ENCODE measurements at regions not wholly inside any gene's neighbourhood (a gene's known extent, or its start where the extent isn't known, plus 50 kb on each side); places are given as distances from the start of the nearest gene placed in this dataset.
"Not testable (repeated sequence)": the region's sequence is repeated elsewhere in the genome, so short reads cannot be mapped to it uniquely, and the experiment has no call there.

DNA sequence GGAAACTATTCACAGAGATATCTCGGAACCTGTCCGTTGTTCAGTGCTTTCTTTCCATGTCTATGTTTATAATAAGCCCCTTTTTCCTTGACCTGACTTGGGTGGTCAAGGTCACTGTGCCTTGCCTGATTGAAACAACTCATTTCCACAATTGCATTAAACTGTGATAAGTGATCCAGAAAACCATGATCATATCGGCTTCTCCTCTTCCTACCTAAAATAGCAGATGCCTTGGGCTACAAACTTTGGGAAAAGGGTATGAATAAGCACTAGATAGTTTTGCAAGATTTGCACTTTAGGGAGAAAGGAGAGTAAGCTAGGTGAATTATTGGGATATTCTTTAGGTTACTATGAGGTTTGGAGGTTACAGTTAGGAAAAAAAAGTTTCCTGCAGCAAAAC is 115.2 kb downstream of the KBTBD2 start:
- not testable (repeated sequence) for H3K9me3 Mint-ChIP-seq; H3K4me3 Mint-ChIP-seq; ATAC-seq; DNase-seq; H3K36me3 Mint-ChIP-seq (ENCODE audit: insufficient read depth); H3K4me1 Mint-ChIP-seq (ENCODE audit: low read depth)
- peaks cover 13% of the 10 kb centered on the region for H3K27me3 Mint-ChIP-seq (ENCODE audit: low read depth)

DNA sequence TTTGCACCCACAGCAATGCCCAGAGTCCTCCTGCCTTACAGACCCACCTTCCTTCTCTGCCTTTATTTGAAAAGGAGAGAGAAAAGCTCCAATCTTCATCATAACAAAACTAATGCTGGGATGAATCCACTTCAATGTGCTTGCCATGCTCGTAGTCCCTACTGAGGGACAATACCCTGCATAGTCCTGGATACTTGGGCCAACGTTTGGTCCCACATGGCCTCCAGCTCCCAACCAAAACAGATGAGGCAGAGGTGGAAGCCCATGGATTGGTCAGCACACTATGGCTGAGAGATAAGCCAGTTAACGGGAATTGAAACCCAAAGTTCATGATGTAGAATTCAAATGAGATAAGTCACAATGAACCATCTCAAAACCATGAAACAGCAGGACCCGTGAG is 115.8 kb downstream of the KBTBD2 start:
- H3K4me3 Mint-ChIP-seq; ATAC-seq; H3K4me1 Mint-ChIP-seq (ENCODE audit: low read depth); H3K9me3 Mint-ChIP-seq; H3K36me3 Mint-ChIP-seq (ENCODE audit: insufficient read depth); DNase-seq: not testable (repeated sequence)
- H3K27me3 Mint-ChIP-seq (ENCODE audit: low read depth) = peaks cover 13% of the 10 kb centered on the region

DNA sequence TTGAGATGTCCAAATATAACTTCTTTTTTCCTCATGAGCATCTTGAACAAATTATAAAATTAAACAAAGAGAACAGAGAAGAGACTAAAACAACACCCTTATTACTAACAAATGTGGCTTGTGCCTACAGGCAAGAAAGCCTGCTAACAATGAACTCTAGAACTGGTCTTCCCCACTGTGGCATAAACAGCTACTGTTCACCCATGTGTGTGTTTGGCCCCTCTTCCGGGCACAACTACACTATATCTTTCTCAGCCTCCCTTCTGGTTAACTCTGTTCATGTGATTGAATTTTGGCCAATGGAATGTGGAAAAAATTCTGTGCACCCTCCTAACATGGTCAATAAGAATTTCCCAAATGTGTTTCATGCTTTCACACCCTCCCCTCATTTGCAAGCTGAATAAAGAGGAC is 117.0 kb downstream of the KBTBD2 start:
- Mint-ChIP-seq H3K4me3 (no peak overlapping the region), H3K27me3 (ENCODE audit: low read depth) (peaks cover 13% of the 10 kb centered on the region), H3K9me3 (no peaks in the 10 kb centered on the region), H3K4me1 (ENCODE audit: low read depth) (no peaks in the 10 kb centered on the region), H3K36me3 (ENCODE audit: insufficient read depth) (no peaks in the 10 kb centered on the region)
- DNase-seq (no peak), ATAC-seq (no peak)

DNA sequence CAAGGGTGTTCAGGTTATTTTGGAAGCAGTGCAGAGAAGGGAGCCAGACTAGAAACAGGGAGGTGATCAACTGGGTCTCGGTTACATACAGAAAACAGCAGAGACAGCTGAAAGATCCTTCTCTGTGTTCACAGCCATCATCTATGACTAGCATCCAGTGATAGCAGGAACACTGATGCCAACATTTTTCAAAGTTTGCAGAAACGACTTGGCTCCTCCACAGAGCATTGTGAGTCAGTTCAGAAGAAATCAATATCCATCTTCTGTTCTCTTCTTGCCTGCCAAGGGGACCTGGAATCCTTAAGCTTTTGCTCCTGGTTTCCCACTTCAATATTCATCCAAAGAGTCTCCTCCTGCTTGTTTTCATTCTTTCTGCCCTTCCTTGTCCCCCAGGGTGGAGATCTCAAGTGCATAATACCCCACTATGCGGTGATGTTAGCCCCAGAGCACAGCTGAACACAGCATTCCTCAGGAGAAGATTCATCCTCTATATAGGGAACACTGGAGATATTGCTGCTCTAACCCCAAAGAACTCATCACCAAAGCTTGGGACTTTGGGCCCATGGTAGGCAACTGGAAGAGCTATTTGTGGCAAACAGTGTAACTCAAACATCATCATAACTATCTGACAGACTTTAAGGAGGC is 122.6 kb downstream of the KBTBD2 start:
- ATAC-seq, H3K4me3 Mint-ChIP-seq, DNase-seq: not testable (repeated sequence)

DNA sequence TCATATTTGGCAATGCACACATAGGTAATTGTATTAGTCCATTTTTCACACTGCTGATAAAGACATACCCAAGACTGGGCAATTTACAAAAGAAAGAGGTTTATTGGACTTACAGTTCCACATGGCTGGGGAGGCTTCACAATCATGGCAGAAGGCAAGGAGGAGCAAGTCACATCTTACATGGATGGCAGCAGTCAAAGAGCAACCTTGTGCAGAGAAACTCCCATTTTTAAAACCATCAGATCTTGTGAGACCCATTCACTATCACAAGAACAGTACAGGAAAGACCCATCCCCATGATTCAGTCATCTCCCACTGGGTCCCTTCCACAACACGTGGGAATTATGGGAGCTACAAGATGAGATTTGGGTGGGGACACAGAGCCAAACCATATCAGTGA is 123.2 kb downstream of the KBTBD2 start:
- not testable (repeated sequence) for H3K4me1 Mint-ChIP-seq (ENCODE audit: low read depth); H3K36me3 Mint-ChIP-seq (ENCODE audit: insufficient read depth); DNase-seq; H3K9me3 Mint-ChIP-seq; ATAC-seq; H3K4me3 Mint-ChIP-seq
- H3K27me3 Mint-ChIP-seq (ENCODE audit: low read depth) = peaks cover 32% of the 10 kb centered on the region

More for the DNA sequence above, 122.6 kb downstream of the KBTBD2 start:
- peaks cover 26% of the 10 kb centered on the region for H3K27me3 Mint-ChIP-seq (ENCODE audit: low read depth)
- not testable (repeated sequence) for H3K36me3 Mint-ChIP-seq (ENCODE audit: insufficient read depth); H3K4me1 Mint-ChIP-seq (ENCODE audit: low read depth); H3K9me3 Mint-ChIP-seq

DNA sequence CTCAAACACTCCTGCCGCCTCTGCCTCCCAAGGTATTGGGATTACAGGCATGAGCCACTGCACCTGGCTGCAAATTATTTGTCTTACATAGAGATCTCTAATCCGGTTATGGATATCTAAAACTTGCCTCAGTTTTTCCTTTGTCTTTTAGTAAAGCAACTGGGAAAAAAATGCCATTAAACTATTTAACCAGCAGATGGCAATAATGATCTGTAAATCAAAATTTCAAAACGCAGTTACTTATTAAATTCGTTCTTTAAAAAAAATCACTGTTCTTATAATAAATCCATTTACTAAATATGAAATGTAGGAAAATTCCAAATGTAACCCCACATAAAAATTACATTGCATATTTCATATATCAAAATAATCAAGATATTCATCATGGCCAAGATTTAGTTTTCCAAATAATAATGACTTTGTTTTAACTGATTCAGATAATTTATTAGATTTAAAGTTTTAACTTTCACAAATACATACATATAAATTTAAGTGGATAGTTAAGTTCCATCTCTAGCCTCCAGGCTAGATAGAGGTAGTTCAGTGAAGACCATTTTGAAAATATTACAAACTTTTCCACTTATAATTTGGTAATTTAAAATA is 125.8 kb downstream of the KBTBD2 start:
- H3K4me1 Mint-ChIP-seq (ENCODE audit: low read depth); ATAC-seq; H3K9me3 Mint-ChIP-seq; H3K4me3 Mint-ChIP-seq; DNase-seq; H3K36me3 Mint-ChIP-seq (ENCODE audit: insufficient read depth): not testable (repeated sequence)
- peaks cover 48% of the 10 kb centered on the region for H3K27me3 Mint-ChIP-seq (ENCODE audit: low read depth)

DNA sequence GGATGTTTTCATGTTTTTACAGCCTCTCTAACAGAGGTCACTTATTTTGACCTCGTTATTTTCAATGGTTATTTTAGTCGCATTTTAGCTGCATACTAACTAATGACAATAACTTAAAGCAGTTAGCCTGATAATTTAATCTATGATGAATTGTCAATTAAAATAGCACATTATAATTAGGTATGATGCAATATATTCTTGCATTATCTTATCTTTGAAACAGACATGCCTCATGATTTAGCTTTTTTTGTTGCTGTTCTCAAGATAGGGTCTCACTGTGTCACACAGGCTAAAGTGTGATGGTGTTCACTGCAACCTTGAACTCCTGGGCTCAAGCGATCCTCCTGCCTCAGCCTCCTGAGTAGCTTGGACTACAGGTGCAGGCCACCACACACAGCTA is 126.4 kb downstream of the KBTBD2 start:
- H3K4me1 Mint-ChIP-seq (ENCODE audit: low read depth) = peaks cover 9% of the 10 kb centered on the region

DNA sequence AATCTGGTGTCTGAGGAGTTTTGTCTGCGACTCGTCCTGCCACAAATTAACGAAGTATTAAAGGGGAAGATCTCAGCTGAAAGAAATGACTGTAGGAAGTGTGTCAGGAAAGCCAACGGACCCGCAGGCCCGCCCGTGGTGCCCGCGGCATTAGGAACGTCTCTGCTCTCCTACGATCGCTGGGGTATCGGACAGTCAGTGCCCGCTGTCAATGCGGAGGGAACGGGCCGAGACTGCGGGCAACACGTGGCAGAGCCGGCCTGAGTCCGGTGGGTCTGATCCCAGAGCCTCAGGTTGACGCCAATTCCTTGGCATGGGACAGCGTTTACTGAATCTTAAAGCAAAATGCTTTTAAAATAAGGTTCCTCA is 128.7 kb downstream of the KBTBD2 start:
- no peaks in the 10 kb centered on the region for H3K9me3 Mint-ChIP-seq
- peaks cover 9% of the 10 kb centered on the region for H3K4me1 Mint-ChIP-seq (ENCODE audit: low read depth)
- no peaks in the 10 kb centered on the region for H3K36me3 Mint-ChIP-seq (ENCODE audit: insufficient read depth)

More for the DNA sequence above, 126.4 kb downstream of the KBTBD2 start:
- DNase-seq (no peak), ATAC-seq (no peak)
- Mint-ChIP-seq H3K9me3 (peaks cover 6% of the 10 kb centered on the region), H3K36me3 (ENCODE audit: insufficient read depth) (no peaks in the 10 kb centered on the region), H3K4me3 (no peak overlapping the region), H3K27me3 (ENCODE audit: low read depth) (peaks cover 50% of the 10 kb centered on the region)

DNA sequence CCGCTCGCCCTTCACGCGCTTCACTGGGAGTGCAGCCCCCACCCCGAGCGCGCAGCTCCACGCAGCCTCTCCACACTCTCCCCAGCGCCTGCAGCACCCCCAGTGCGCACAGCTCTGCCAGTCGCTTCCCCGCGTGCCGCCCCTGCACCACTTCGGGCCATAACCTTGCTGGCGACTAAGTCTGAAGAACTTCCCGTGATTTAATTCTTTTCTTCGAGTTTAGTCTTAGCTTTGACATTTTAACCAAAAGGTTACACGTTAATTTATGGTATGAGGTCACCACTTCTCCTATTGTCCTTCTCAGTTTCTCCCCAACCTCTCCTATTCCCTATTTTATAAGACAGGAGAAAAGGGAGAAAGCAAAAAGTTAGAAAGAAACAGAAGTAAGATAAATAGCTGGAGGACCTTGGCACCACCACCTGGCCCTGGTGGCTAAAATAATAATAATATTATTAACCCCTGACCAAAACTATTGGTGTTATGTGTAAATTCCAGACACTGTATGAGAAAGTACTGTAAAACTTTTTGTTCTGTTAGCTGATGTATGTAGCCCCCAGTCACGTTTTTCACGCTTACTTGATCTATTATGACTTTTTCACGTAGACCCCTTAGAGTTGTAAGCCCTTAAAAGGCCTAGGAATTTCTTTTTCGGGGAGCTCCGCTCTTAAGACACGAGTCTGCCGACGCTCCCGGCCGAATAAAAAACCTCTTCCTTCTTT is 129.2 kb downstream of the KBTBD2 start:
- H3K4me1 Mint-ChIP-seq (ENCODE audit: low read depth); H3K4me3 Mint-ChIP-seq: not testable (repeated sequence)

More for the DNA sequence above, 128.7 kb downstream of the KBTBD2 start:
- ATAC-seq = no peak
- H3K4me3 Mint-ChIP-seq = no peak overlapping the region
- DNase-seq = no peak
- peaks cover 54% of the 10 kb centered on the region for H3K27me3 Mint-ChIP-seq (ENCODE audit: low read depth)

DNA sequence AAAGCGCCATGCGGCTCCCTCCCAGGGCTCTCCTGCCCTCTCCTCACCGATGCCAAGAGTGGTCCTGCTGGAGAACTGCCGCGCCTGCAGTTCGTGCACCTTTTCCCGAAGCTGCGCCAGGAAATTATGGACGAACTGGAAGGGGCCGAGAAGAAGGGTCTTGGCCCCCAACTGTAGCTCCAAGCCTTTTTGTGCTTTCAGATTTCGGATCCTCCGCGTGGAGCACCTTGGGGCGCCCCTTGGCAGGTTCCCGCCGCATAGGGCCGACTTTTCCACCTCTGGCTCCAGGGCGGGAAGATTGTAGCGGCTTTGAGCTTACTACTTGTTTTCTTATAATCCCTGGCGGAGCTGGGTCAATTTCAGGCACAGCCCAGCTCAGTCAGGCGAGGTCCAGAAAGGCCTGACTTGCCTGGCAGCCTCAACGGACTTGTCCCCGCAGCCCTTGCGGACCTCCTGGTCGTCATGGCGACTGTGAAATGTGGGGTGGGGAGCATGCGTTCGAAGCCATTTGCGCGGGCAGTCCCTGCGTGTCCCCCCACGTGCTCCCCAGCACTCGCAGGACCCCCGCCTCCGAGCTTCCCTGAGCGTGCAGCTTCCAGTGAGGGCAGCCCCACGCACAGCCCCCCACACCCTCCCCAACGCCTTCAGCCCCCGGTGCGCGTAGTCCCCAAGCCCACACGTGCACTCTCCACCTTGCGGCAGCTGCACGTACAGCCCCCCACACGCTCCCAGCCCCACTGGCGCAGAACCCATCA is 129.9 kb downstream of the KBTBD2 start:
- DNase-seq (no peak), ATAC-seq (peak; percentile 18 to 28)
- Mint-ChIP-seq H3K27me3 (ENCODE audit: low read depth) (peaks cover 52% of the 10 kb centered on the region), H3K9me3 (no peaks in the 10 kb centered on the region), H3K4me1 (ENCODE audit: low read depth) (peaks cover 9% of the 10 kb centered on the region), H3K36me3 (ENCODE audit: insufficient read depth) (no peaks in the 10 kb centered on the region), H3K4me3 (no peak overlapping the region)

More for the DNA sequence above, 129.2 kb downstream of the KBTBD2 start:
- DNase-seq; ATAC-seq; H3K36me3 Mint-ChIP-seq (ENCODE audit: insufficient read depth); H3K9me3 Mint-ChIP-seq: not testable (repeated sequence)
- H3K27me3 Mint-ChIP-seq (ENCODE audit: low read depth) = peaks cover 52% of the 10 kb centered on the region

DNA sequence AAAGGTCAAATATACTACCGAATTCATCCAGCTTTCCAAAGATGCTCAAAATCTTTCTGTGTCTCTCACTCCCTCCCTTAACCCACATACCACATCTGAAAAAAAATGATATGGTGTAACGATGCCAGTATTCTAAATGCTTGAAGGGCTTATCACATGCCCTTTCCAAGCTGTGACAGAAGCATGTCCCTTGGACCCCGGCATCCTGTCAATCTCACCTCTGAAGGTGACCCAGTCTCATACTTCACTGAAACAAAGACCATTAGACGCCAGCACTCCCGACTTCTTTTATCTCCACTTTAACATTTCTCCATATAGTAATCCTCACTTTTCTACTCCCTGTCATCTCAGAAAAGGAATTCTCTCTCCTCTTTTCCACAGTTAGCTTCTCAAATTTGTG is 130.8 kb downstream of the KBTBD2 start:
- H3K9me3 Mint-ChIP-seq; DNase-seq; H3K36me3 Mint-ChIP-seq (ENCODE audit: insufficient read depth); H3K4me3 Mint-ChIP-seq; ATAC-seq; H3K4me1 Mint-ChIP-seq (ENCODE audit: low read depth): not testable (repeated sequence)
- peaks cover 51% of the 10 kb centered on the region for H3K27me3 Mint-ChIP-seq (ENCODE audit: low read depth)

DNA sequence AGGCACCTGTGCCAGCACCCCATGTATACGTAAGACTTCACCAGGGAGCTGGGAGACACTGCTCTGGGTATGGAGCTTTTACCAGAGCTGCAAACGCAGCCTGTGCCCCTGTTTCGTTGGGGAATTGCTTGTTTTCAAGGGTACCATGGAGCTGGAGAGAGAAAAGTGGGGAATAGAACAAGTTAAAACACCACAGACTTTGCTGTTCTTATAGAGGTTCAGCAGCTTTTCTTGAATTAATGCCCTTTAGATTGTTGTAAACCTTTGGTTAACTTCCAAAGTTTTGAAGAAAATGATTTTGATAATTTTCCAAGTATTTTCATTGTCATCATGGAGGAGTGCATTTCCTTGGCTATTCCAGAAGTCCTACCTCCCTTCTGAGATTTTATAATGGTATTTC is 131.7 kb downstream of the KBTBD2 start:
- not testable (repeated sequence) for H3K36me3 Mint-ChIP-seq (ENCODE audit: insufficient read depth); H3K9me3 Mint-ChIP-seq; ATAC-seq; H3K4me1 Mint-ChIP-seq (ENCODE audit: low read depth); DNase-seq; H3K4me3 Mint-ChIP-seq
- H3K27me3 Mint-ChIP-seq (ENCODE audit: low read depth) = peaks cover 50% of the 10 kb centered on the region

DNA sequence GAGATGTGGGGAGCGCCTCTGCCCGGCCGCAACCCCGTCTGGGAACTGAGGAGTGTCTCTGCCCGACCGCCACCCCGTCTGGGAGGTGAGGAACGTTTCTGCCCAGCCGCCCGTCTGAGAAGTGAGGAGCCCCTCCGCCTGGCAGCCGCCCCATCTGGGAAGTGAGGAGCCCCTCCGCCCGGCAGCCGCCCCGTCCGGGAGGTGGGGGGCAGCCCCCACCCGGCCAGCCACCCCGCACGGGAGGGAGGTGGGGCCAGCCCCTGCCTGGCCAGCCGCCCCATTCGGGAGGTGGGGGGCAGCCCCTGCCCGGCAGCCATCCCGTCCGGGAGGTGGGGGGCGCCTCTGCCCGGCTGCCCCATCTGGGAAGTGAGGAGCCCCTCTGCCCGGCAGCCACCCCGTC is 137.7 kb downstream of the KBTBD2 start:
- H3K27me3 Mint-ChIP-seq (ENCODE audit: low read depth) = peaks cover 17% of the 10 kb centered on the region
- not testable (repeated sequence) for ATAC-seq; DNase-seq; H3K9me3 Mint-ChIP-seq; H3K4me3 Mint-ChIP-seq; H3K4me1 Mint-ChIP-seq (ENCODE audit: low read depth); H3K36me3 Mint-ChIP-seq (ENCODE audit: insufficient read depth)

DNA sequence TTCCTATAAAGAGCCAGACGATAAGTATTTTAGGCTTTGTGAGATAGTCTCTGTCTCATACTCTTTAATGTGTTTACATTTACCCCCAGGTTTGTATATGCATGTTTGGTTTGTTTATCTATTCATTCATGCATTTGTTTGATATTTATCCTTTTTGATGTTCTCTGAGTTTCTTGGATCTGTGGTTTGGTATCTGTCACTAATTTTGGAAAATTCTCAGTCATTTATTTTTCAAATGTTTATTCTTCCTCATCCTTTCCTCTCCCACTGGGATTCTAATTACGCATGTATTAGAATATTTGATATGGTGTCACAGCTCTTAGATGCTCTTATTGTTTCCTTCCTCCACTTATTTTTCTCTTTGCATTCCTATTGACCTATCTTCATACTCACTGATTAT is 143.2 kb downstream of the KBTBD2 start:
- H3K4me1 Mint-ChIP-seq (ENCODE audit: low read depth); H3K36me3 Mint-ChIP-seq (ENCODE audit: insufficient read depth); H3K9me3 Mint-ChIP-seq; ATAC-seq; H3K4me3 Mint-ChIP-seq; DNase-seq: not testable (repeated sequence)
- H3K27me3 Mint-ChIP-seq (ENCODE audit: low read depth) = peaks cover 26% of the 10 kb centered on the region
